Neural progenitor cell (in vitro differentiated cells): ENCODE measurements at regions not wholly inside any gene's neighbourhood (a gene's known extent, or its start where the extent isn't known, plus 50 kb on each side); places are given as distances from the start of the nearest gene placed in this dataset.
A peak's percentile ranks its signal among the peaks of the same experiment; 100 is the strongest.

Source experiments
- DNase-seq: peaks from one replicate; pipeline ENCODE4 v3.0.0-alpha.2; 2016; ENCODE audit warnings: low spot score
- H2AFZ ChIP-seq: fragments of 200-600 bp; sonication (generic); replicated peaks from 2 replicates; pipeline ENCODE4 v1.6.1; 2016; ENCODE audit warnings: antibody characterized with exemption
- H3F3A ChIP-seq: fragments of 200-600 bp; sonication (generic); 2 replicates; pipeline ENCODE4 v1.6.1; 2016; ENCODE audit warnings: antibody characterized with exemption, low read depth
- H3K27ac ChIP-seq: fragments of 200-600 bp; sonication (generic); 2 replicates; pipeline ENCODE4 v1.5.1; 2016; ENCODE audit warnings: mild to moderate bottlenecking
- H3K27me3 ChIP-seq: fragments of 200-600 bp; sonication (generic); 2 replicates; pipeline ENCODE4 v1.6.1; 2016; ENCODE audit warnings: mild to moderate bottlenecking, moderate library complexity
- H3K36me3 ChIP-seq: fragments of 200-600 bp; sonication (generic); 2 replicates; pipeline ENCODE4 v1.5.1; 2016
- H3K4me1 ChIP-seq: fragments of 200-600 bp; sonication (generic); 2 replicates; pipeline ENCODE4 v1.6.1; 2016; ENCODE audit warnings: mixed run types
- H3K4me2 ChIP-seq: fragments of 200-600 bp; sonication (generic); 2 replicates; pipeline ENCODE4 v1.6.1; 2016
- H3K4me3 ChIP-seq: fragments of 200-600 bp; sonication (generic); 2 replicates; pipeline ENCODE4 v1.5.1; 2016
- H3K79me2 ChIP-seq: fragments of 200-600 bp; sonication (generic); 2 replicates; pipeline ENCODE4 v1.6.1; 2016; ENCODE audit warnings: low read depth
- H3K9ac ChIP-seq: fragments of 200-600 bp; sonication (generic); 2 replicates; pipeline ENCODE4 v1.6.1; 2016
- H3K9me3 ChIP-seq: fragments of 200-600 bp; sonication (generic); 2 replicates; pipeline ENCODE4 v1.5.1; 2016; ENCODE audit warnings: low read depth
- H4K20me1 ChIP-seq: fragments of 200-600 bp; sonication (generic); 2 replicates; pipeline ENCODE4 v1.6.1; 2016; ENCODE audit warnings: low read depth
- H3K27ac Mint-ChIP-seq: 3 replicates; pipeline ENCODE4 v1.8.0; 2021; ENCODE audit warnings: mixed read lengths
- H3K27me3 Mint-ChIP-seq: 2 replicates; pipeline ENCODE4 v1.8.0; 2022; ENCODE audit warnings: low read depth, mild to moderate bottlenecking, inconsistent platforms, moderate library complexity, mixed read lengths; ENCODE audit not compliant: insufficient read depth
- H3K36me3 Mint-ChIP-seq: 3 replicates; pipeline ENCODE4 v1.8.0; 2021; ENCODE audit warnings: mixed read lengths
- H3K4me1 Mint-ChIP-seq: 3 replicates; pipeline ENCODE4 v1.8.0; 2021; ENCODE audit warnings: mixed read lengths
- H3K4me3 Mint-ChIP-seq: 3 replicates; pipeline ENCODE4 v1.8.0; 2021; ENCODE audit warnings: mild to moderate bottlenecking, moderate library complexity, mixed read lengths
- H3K9me3 Mint-ChIP-seq: 3 replicates; pipeline ENCODE4 v1.8.0; 2020; ENCODE audit warnings: mixed read lengths
- CTCF ChIP-seq: fragments of 200-600 bp; sonication (generic); IDR thresholded peaks from 2 replicates; pipeline ENCODE4 v1.5.1; 2017; ENCODE audit warnings: antibody characterized with exemption, mild to moderate bottlenecking
- EZH2 ChIP-seq: fragments of 200-600 bp; sonication (generic); IDR thresholded peaks from 2 replicates; pipeline ENCODE4 v1.6.1; 2017; ENCODE audit warnings: antibody characterized with exemption, mild to moderate bottlenecking, moderate library complexity
- EZH2phosphoT487 ChIP-seq: fragments of 200-600 bp; sonication (generic); IDR thresholded peaks from 2 replicates; pipeline ENCODE4 v1.6.1; 2017; ENCODE audit warnings: antibody characterized with exemption

- no peaks in the 10 kb centered on the region for H3F3A ChIP-seq
- DNase-seq = no peak
- no peaks in the 10 kb centered on the region for H3K4me1 ChIP-seq
- H3K27ac ChIP-seq = no peak overlapping the region
- Mint-ChIP-seq H3K9me3 (no peaks in the 10 kb centered on the region), H3K4me3 (no peak overlapping the region), H3K4me1 (no peaks in the 10 kb centered on the region), H3K36me3 (no peaks in the 10 kb centered on the region), H3K27ac (no peak overlapping the region), H3K27me3 (peaks cover 3% of the 10 kb centered on the region)
- no peak overlapping the region for H2AFZ ChIP-seq
- no peaks in the 10 kb centered on the region for H3K9me3 ChIP-seq
- no peak overlapping the region for H3K4me3 ChIP-seq
- H3K79me2 ChIP-seq = no peaks in the 10 kb centered on the region
- TF ChIP-seq EZH2phosphoT487 (no peak), CTCF (no peak), EZH2 (no peak)
- H3K36me3 ChIP-seq = no peaks in the 10 kb centered on the region
- H4K20me1 ChIP-seq = no peaks in the 10 kb centered on the region
- H3K27me3 ChIP-seq = no peaks in the 10 kb centered on the region
- no peak overlapping the region for H3K9ac ChIP-seq
- no peak overlapping the region for H3K4me2 ChIP-seq
Observed at GRCh38 chr5:175096469-175097165, 347.4 kb downstream of the DRD1 start.

- Mint-ChIP-seq H3K4me3 (no peak overlapping the region), H3K36me3 (no peaks in the 10 kb centered on the region), H3K27me3 (peaks cover 3% of the 10 kb centered on the region), H3K27ac (no peak overlapping the region), H3K4me1 (no peaks in the 10 kb centered on the region), H3K9me3 (no peaks in the 10 kb centered on the region)
- DNase-seq = no peak
- Histone ChIP-seq H3K4me1 (no peaks in the 10 kb centered on the region), H3K36me3 (no peaks in the 10 kb centered on the region), H3K27ac (no peak overlapping the region), H3F3A (no peaks in the 10 kb centered on the region), H2AFZ (no peak overlapping the region), H3K9me3 (no peaks in the 10 kb centered on the region), H4K20me1 (no peaks in the 10 kb centered on the region), H3K4me3 (no peak overlapping the region), H3K9ac (no peak overlapping the region), H3K27me3 (no peaks in the 10 kb centered on the region), H3K4me2 (no peak overlapping the region), H3K79me2 (no peaks in the 10 kb centered on the region)
- TF ChIP-seq EZH2phosphoT487 = no peak
- no peak for TF ChIP-seq CTCF
- no peak for TF ChIP-seq EZH2
Observed at GRCh38 chr5:175094461-175094860, 349.5 kb downstream of the DRD1 start.

GRCh38 chr5:175092691-175093090, 351.3 kb downstream of the DRD1 start:
- H3F3A ChIP-seq = no peaks in the 10 kb centered on the region
- no peak overlapping the region for H3K27ac ChIP-seq
- peak overlapping the region; percentile 40 for H3K27ac Mint-ChIP-seq

More at GRCh38 chr5:175092691-175093090, 351.3 kb downstream of the DRD1 start:
- Mint-ChIP-seq H3K9me3 (no peaks in the 10 kb centered on the region), H3K4me3 (no peak overlapping the region), H3K27me3 (peaks cover 3% of the 10 kb centered on the region), H3K36me3 (no peaks in the 10 kb centered on the region), H3K4me1 (no peaks in the 10 kb centered on the region)
- H3K9ac ChIP-seq = no peak overlapping the region
- H3K9me3 ChIP-seq = no peaks in the 10 kb centered on the region
- H3K4me3 ChIP-seq = no peak overlapping the region
- H3K4me1 ChIP-seq = no peaks in the 10 kb centered on the region
- TF ChIP-seq EZH2 (no peak), CTCF (no peak), EZH2phosphoT487 (no peak)
- H4K20me1 ChIP-seq = no peaks in the 10 kb centered on the region
- no peak for DNase-seq
- no peaks in the 10 kb centered on the region for H3K79me2 ChIP-seq
- peak overlapping the region; percentile 76 for H2AFZ ChIP-seq
- H3K36me3 ChIP-seq = no peaks in the 10 kb centered on the region
- no peak overlapping the region for H3K4me2 ChIP-seq
- H3K27me3 ChIP-seq = no peaks in the 10 kb centered on the region
